T-helper 1 cell treated with Interleukin-12 subunit alpha and Interleukin-12 subunit beta and Interleukin-4 antibody, amounts not matched to agents 30 μg/mL and 1 μg/mL, for 36 hours (primary cell): ENCODE measurements at regions not wholly inside any gene's neighbourhood (a gene's known extent, or its start where the extent isn't known, plus 50 kb on each side); places are given as distances from the start of the nearest gene placed in this dataset.
"Not testable (repeated sequence)": the region's sequence is repeated elsewhere in the genome, so short reads cannot be mapped to it uniquely, and the experiment has no call there.

Experiments
- H3K27ac Mint-ChIP-seq: one replicate; pipeline ENCODE4 v1.8.0; 2021; ENCODE audit warnings: mild to moderate bottlenecking, mixed read lengths
- H3K27me3 Mint-ChIP-seq: one replicate; pipeline ENCODE4 v1.8.0; 2021; ENCODE audit warnings: low read depth, mixed read lengths
- H3K36me3 Mint-ChIP-seq: one replicate; pipeline ENCODE4 v1.8.0; 2021; ENCODE audit warnings: low read depth, mixed read lengths
- H3K4me1 Mint-ChIP-seq: one replicate; pipeline ENCODE4 v1.8.0; 2021; ENCODE audit warnings: low read depth, mixed read lengths
- H3K4me3 Mint-ChIP-seq: one replicate; pipeline ENCODE4 v1.8.0; 2021; ENCODE audit warnings: mild to moderate bottlenecking, moderate library complexity, mixed read lengths
- H3K9me3 Mint-ChIP-seq: one replicate; pipeline ENCODE4 v1.8.0; 2021; ENCODE audit warnings: mixed read lengths

GRCh38 chr6:18605841-18606240 lies 218.7 kb downstream of the RNF144B start:
- Mint-ChIP-seq H3K9me3 (no peaks in the 10 kb centered on the region), H3K36me3 (no peaks in the 10 kb centered on the region), H3K4me3 (no peak overlapping the region), H3K4me1 (no peaks in the 10 kb centered on the region), H3K27ac (no peak overlapping the region), H3K27me3 (no peaks in the 10 kb centered on the region)

- Mint-ChIP-seq H3K9me3 (no peaks in the 10 kb centered on the region), H3K27me3 (no peaks in the 10 kb centered on the region), H3K4me3 (no peak overlapping the region), H3K4me1 (no peaks in the 10 kb centered on the region), H3K27ac (no peak overlapping the region), H3K36me3 (no peaks in the 10 kb centered on the region)
Measured at GRCh38 chr6:18609715-18610114, 222.6 kb downstream of the RNF144B start.

DNA sequence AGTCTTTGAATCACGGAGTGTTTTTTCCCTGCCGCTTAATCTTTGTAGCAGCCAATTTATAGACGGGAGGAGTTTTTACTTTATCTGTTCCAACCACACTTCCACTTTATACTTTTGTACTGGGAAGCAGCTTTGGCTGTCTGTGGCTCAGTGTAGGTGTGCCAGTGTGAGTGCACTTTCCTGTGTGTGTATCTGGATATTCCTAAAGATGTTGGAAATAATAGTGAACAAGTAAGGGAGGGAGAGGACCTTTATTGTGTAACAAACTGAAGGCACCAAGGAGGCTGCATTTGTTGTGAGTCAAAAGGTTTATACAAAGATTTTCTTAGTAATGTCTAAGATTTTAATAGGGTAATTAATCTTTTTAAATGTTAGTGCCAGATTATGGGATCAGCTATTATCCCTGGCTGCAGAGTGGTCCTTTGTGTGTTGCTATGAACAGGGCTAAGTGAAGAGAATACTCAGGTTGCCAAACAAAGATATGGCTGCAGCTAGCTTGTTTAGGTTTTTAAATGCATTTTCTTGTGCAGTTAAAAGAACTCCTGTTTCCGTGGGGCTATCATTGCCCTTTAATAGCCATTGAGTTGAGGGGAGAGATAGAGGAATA lies 226.3 kb downstream of the RNF144B start:
- Mint-ChIP-seq H3K4me1 (no peaks in the 10 kb centered on the region), H3K4me3 (no peak overlapping the region), H3K9me3 (peaks cover 4% of the 10 kb centered on the region), H3K36me3 (no peaks in the 10 kb centered on the region), H3K27ac (no peak overlapping the region), H3K27me3 (no peaks in the 10 kb centered on the region)

DNA sequence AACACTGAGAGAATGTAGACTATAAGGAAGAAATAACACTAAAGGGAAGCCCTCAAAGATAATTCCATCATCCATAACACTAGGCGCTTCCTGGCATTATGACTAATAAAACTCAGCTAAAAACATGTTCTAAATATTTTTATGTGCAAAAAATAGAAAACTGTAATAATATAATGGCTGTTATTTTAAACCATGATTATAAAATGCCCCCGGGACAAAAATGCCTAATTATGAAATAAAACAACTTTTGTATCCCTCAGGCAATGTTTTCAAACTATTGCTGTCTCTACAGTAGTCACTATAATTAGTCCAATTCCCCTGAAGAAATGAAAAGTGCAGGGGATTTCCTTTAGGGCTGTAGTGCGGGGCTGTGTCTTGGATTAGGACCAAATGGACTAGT lies 242.4 kb downstream of the RNF144B start:
- H3K36me3 Mint-ChIP-seq: no peaks in the 10 kb centered on the region
- H3K27me3 Mint-ChIP-seq: no peaks in the 10 kb centered on the region
- H3K4me1 Mint-ChIP-seq: no peaks in the 10 kb centered on the region
- H3K9me3 Mint-ChIP-seq: no peaks in the 10 kb centered on the region
- no peak overlapping the region for H3K27ac Mint-ChIP-seq
- no peak overlapping the region for H3K4me3 Mint-ChIP-seq

- H3K4me3 Mint-ChIP-seq: no peak overlapping the region
- no peak overlapping the region for H3K27ac Mint-ChIP-seq
- no peaks in the 10 kb centered on the region for H3K27me3 Mint-ChIP-seq
- no peaks in the 10 kb centered on the region for H3K4me1 Mint-ChIP-seq
- H3K36me3 Mint-ChIP-seq: no peaks in the 10 kb centered on the region
- no peaks in the 10 kb centered on the region for H3K9me3 Mint-ChIP-seq
Measured at GRCh38 chr6:18632670-18633410, 245.7 kb downstream of the RNF144B start.

DNA sequence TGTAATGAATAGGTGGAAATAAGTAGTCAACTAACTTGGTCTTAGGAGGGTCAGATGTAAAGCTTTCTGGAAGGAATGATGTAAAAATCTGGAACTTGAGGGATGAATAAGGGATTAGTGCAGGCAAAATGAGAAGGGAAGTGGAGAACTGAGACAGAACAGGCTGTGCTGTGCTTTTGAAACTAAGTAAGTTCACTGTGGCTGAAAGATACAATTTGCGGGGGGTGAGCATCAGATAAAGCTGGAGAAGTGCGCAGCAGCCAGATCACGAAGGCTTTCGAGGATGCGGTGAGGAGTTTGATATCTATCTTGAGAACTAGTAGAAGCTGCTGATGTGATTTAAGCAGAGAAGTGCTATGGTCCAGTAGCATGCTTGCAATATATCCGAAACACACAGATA lies 247.8 kb downstream of the RNF144B start:
- Mint-ChIP-seq H3K27me3 (no peaks in the 10 kb centered on the region), H3K27ac (no peak overlapping the region), H3K4me3 (no peak overlapping the region), H3K36me3 (no peaks in the 10 kb centered on the region), H3K9me3 (no peaks in the 10 kb centered on the region), H3K4me1 (no peaks in the 10 kb centered on the region)

- H3K4me3 Mint-ChIP-seq: no peak overlapping the region
- no peak overlapping the region for H3K27ac Mint-ChIP-seq
- H3K27me3 Mint-ChIP-seq: no peaks in the 10 kb centered on the region
- H3K36me3 Mint-ChIP-seq: no peaks in the 10 kb centered on the region
- no peaks in the 10 kb centered on the region for H3K9me3 Mint-ChIP-seq
- H3K4me1 Mint-ChIP-seq: no peaks in the 10 kb centered on the region
Measured at GRCh38 chr6:18640134-18640533, 253.0 kb downstream of the RNF144B start.

DNA sequence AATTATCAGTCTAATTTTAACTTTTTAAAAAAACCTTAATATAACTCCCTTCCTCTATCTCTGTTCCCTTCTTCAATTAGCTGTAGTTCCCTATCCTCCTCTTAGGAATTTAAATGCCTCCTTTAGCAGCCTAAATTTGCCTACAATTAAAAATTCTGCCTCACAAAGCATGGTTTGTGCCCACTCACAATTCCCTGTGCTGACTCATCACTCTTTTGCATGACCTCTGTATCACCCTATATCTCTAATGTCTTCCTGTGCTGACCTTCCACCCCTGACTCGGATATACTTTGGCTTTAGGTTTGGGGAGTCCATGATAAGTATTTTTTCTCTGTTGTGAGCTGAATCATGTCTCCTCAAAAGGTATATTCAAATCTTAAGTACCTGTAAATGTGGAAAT lies 253.6 kb downstream of the RNF144B start:
- Mint-ChIP-seq H3K9me3 (no peaks in the 10 kb centered on the region), H3K4me1 (no peaks in the 10 kb centered on the region), H3K36me3 (no peaks in the 10 kb centered on the region), H3K4me3 (no peak overlapping the region), H3K27me3 (no peaks in the 10 kb centered on the region), H3K27ac (no peak overlapping the region)

DNA sequence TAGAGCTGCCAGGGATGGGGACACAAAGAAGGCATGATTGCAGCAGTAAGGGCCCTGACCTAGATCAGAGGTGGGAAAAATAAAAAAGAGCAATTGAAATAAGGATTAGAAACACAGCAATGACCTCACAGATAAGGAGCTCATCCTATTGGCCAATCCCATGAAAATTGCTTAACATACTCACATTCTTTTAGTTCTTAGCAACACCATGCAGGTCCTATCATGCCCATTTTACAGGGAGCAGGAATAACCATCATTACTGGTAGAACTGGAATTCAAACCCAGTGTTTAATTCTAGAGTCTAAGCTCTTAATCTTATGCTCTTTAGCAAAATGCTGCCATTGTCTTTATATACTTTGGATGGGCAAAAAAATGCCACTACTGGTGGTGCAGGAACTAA lies 267.7 kb downstream of the RNF144B start:
- H3K27ac Mint-ChIP-seq: no peak overlapping the region
- H3K9me3 Mint-ChIP-seq: peaks cover 20% of the 10 kb centered on the region
- H3K27me3 Mint-ChIP-seq: no peaks in the 10 kb centered on the region
- no peak overlapping the region for H3K4me3 Mint-ChIP-seq
- no peaks in the 10 kb centered on the region for H3K4me1 Mint-ChIP-seq
- no peaks in the 10 kb centered on the region for H3K36me3 Mint-ChIP-seq

GRCh38 chr6:18656506-18656905 lies 269.4 kb downstream of the RNF144B start:
- no peak overlapping the region for H3K27ac Mint-ChIP-seq
- H3K27me3 Mint-ChIP-seq: no peaks in the 10 kb centered on the region
- no peak overlapping the region for H3K4me3 Mint-ChIP-seq
- no peaks in the 10 kb centered on the region for H3K36me3 Mint-ChIP-seq
- H3K9me3 Mint-ChIP-seq: peaks cover 24% of the 10 kb centered on the region
- H3K4me1 Mint-ChIP-seq: no peaks in the 10 kb centered on the region

DNA sequence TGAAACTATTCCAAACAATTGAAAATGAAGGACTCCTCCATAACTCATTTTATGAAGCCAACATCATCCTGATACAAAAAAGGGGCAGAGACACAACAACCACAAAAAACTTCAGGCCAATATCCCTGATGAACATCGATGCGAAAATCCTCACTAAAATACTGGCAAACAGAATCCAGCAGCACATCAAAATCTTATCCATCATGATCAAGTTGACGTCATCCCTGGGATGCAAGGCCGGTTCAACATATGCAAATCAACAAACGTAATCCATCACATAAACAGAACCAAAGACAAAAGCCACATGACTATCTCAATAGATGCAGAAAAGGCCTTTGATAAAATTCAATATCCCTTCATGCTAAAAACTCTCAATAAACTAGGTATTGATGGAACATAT lies 272.8 kb downstream of the RNF144B start:
- not testable (repeated sequence) for H3K27ac Mint-ChIP-seq, H3K4me1 Mint-ChIP-seq, H3K4me3 Mint-ChIP-seq, H3K27me3 Mint-ChIP-seq, H3K36me3 Mint-ChIP-seq
- H3K9me3 Mint-ChIP-seq: peaks cover 24% of the 10 kb centered on the region

DNA sequence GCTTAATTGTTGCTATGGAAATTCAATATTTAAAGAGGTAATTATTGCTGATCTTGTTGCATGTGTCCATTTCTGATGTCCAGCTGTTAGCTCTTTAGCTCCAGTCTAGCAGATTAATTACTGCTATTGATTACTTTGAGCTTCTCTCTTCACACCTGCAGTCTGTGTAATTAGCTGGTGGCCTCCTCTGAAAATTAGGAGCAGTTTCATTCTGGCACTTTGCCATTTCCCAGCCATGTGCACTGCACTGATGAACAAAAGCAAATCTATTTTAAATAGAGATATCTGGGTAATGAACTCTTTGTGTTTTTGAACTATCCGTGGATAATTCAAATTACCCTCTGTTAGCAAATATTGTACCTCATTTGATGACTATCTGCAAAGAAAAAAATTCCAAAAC lies 275.9 kb downstream of the RNF144B start:
- H3K4me1 Mint-ChIP-seq: no peaks in the 10 kb centered on the region
- peaks cover 17% of the 10 kb centered on the region for H3K9me3 Mint-ChIP-seq
- no peak overlapping the region for H3K27ac Mint-ChIP-seq
- no peaks in the 10 kb centered on the region for H3K36me3 Mint-ChIP-seq
- no peaks in the 10 kb centered on the region for H3K27me3 Mint-ChIP-seq
- H3K4me3 Mint-ChIP-seq: no peak overlapping the region

- Mint-ChIP-seq H3K4me1 (no peaks in the 10 kb centered on the region), H3K9me3 (peaks cover 4% of the 10 kb centered on the region), H3K4me3 (no peak overlapping the region), H3K27ac (no peak overlapping the region), H3K36me3 (no peaks in the 10 kb centered on the region), H3K27me3 (no peaks in the 10 kb centered on the region)
Measured at GRCh38 chr6:18664401-18664800, 277.3 kb downstream of the RNF144B start.

DNA sequence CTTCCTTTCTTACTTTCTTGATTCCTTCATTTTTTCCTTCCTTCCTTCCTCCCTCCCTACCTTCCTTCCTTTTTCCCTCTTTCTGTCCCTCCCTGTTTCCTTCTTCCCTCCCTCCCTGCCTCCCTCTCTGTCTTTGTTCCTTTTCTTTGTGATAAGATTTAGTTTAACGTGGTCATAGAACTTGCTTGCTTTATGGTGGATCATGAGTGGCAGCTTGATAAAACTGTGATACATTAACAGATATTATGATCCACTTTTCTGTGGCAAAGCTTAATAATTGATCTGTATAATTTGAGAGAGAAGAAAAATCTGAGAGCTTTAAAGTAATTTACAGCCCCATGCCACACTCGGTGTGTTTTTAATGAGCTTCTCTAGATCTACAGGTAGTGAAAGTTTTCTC lies 280.5 kb downstream of the RNF144B start:
- Mint-ChIP-seq H3K27me3 (no peaks in the 10 kb centered on the region), H3K36me3 (no peaks in the 10 kb centered on the region), H3K4me1 (no peaks in the 10 kb centered on the region), H3K4me3 (no peak overlapping the region), H3K9me3 (no peaks in the 10 kb centered on the region), H3K27ac (no peak overlapping the region)

GRCh38 chr6:18668994-18669393 lies 281.8 kb downstream of the RNF144B start:
- Mint-ChIP-seq H3K4me1 (no peaks in the 10 kb centered on the region), H3K36me3 (no peaks in the 10 kb centered on the region), H3K9me3 (no peaks in the 10 kb centered on the region), H3K27ac (no peak overlapping the region), H3K27me3 (no peaks in the 10 kb centered on the region), H3K4me3 (no peak overlapping the region)
